Fibroblast of lung (primary cell): ENCODE measurements at regions not wholly inside any gene's neighbourhood (a gene's known extent, or its start where the extent isn't known, plus 50 kb on each side); places are given as distances from the start of the nearest gene placed in this dataset.

Experiments
- DNase-seq, 2 donors: peaks; one replicate each; pipeline versions ENCODE4 v3.0.0 to v3.0.0-alpha.2; 2010; ENCODE audit warnings: low read depth in 2 of 2
- H2AFZ ChIP-seq: 2 replicates; pipeline ENCODE4 v1.5.1; 2012; ENCODE audit warnings: low read length, control low read depth, inconsistent platforms
- H3K27ac ChIP-seq: 2 replicates; pipeline ENCODE4 v1.5.1; 2011; ENCODE audit warnings: low read length, control low read depth; ENCODE audit not compliant: insufficient read depth
- H3K27me3 ChIP-seq: 2 replicates; pipeline ENCODE4 v1.5.1; 2011; ENCODE audit warnings: mild to moderate bottlenecking, low read length; ENCODE audit not compliant: control insufficient read depth, insufficient read depth
- H3K36me3 ChIP-seq: 2 replicates; pipeline ENCODE4 v1.5.1; 2011; ENCODE audit warnings: low read length; ENCODE audit not compliant: control insufficient read depth, insufficient read depth
- H3K4me1 ChIP-seq: 2 replicates; pipeline ENCODE4 v1.5.1; 2011; ENCODE audit warnings: low read length; ENCODE audit not compliant: control insufficient read depth, insufficient read depth; ENCODE audit errors: extremely low read depth
- H3K4me2 ChIP-seq: 2 replicates; pipeline ENCODE4 v1.5.1; 2011; ENCODE audit warnings: low read length, control low read depth; ENCODE audit not compliant: insufficient read depth; ENCODE audit errors: extremely low read depth
- H3K4me3 ChIP-seq, 4 experiments: fragments of 200-600 bp in 1 of 4; sonication (generic) in 1 of 4; replicated peaks in 1 of 4; 2 replicates each; pipeline ENCODE4 v1.5.1; 2011 to 2016; ENCODE audit warnings: low read length in 4 of 4, low read depth in 3 of 4, mild to moderate bottlenecking in 3 of 4, control low read depth in 2 of 4, inconsistent platforms in 1 of 4, mixed read lengths in 1 of 4; ENCODE audit not compliant: insufficient read depth in 1 of 4; ENCODE audit errors: control extremely low read depth in 1 of 4
- H3K79me2 ChIP-seq: 2 replicates; pipeline ENCODE4 v1.5.1; 2012; ENCODE audit warnings: mild to moderate bottlenecking, low read length, inconsistent platforms; ENCODE audit not compliant: control insufficient read depth, insufficient read depth
- H3K9ac ChIP-seq: 2 replicates; pipeline ENCODE4 v1.5.1; 2011; ENCODE audit warnings: mild to moderate bottlenecking, low read length, control low read depth; ENCODE audit not compliant: insufficient read depth
- H3K9me3 ChIP-seq: 2 replicates; pipeline ENCODE4 v1.5.1; 2012; ENCODE audit warnings: low read depth, low read length; ENCODE audit not compliant: control insufficient read depth, insufficient read depth
- H4K20me1 ChIP-seq: 2 replicates; pipeline ENCODE4 v1.5.1; 2011; ENCODE audit warnings: low read length; ENCODE audit not compliant: control insufficient read depth, insufficient read depth; ENCODE audit errors: extremely low read depth
- EZH2 ChIP-seq: IDR thresholded peaks from 2 replicates; pipeline ENCODE4 v1.5.1; 2012; ENCODE audit warnings: low read length, control low read depth, mild to moderate bottlenecking; ENCODE audit errors: missing control alignments
- TF ChIP-seq, protein P1 (sequence below), 2 donors: IDR thresholded peaks in 1 of 2; conservative IDR thresholded peaks in 1 of 2; 1 replicate in 1 of 2; 2 replicates in 1 of 2; pipeline ENCODE4 v1.5.1; 2011 to 2012; ENCODE audit warnings: low read length in 2 of 2, control low read depth in 1 of 2, inconsistent platforms in 1 of 2, low read depth in 1 of 2, mild to moderate bottlenecking in 1 of 2

DNA sequence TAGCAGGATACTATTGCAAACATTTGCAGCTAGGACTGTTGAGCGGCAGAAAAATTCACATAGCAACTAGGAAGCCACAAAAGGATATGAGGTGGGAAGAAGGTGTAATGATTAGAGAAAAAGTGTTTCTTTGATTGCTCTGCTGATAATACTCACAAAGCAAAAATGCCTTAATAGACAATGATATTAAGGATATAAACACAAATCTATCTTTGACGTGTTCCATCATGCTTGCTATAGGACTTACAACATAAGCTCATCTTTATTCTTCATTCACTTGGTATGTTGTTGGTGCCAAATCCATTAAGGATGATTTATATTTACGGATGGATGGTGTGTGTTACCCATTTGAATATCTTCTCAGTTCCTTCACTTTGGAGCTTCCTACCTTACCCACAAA lies 309.3 kb downstream of the GPR37 start:
- Histone ChIP-seq H3K79me2 (no peaks in the 10 kb centered on the region), H3K4me1 (peaks cover 5% of the 10 kb centered on the region), H3K4me3 (no peak overlapping the region), H3K9ac (no peak overlapping the region), H3K4me2 (no peak overlapping the region), H3K9me3 (no peaks in the 10 kb centered on the region), H3K27me3 (no peaks in the 10 kb centered on the region), H2AFZ (no peak overlapping the region), H4K20me1 (no peaks in the 10 kb centered on the region), H3K36me3 (no peaks in the 10 kb centered on the region), H3K27ac (no peak overlapping the region)
- no peak for DNase-seq
- TF ChIP-seq, protein P1, sequence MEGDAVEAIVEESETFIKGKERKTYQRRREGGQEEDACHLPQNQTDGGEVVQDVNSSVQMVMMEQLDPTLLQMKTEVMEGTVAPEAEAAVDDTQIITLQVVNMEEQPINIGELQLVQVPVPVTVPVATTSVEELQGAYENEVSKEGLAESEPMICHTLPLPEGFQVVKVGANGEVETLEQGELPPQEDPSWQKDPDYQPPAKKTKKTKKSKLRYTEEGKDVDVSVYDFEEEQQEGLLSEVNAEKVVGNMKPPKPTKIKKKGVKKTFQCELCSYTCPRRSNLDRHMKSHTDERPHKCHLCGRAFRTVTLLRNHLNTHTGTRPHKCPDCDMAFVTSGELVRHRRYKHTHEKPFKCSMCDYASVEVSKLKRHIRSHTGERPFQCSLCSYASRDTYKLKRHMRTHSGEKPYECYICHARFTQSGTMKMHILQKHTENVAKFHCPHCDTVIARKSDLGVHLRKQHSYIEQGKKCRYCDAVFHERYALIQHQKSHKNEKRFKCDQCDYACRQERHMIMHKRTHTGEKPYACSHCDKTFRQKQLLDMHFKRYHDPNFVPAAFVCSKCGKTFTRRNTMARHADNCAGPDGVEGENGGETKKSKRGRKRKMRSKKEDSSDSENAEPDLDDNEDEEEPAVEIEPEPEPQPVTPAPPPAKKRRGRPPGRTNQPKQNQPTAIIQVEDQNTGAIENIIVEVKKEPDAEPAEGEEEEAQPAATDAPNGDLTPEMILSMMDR (conservative IDR thresholded peaks at IDR 0.05 in 1 of 2, IDR thresholded peaks at IDR 0.05 in 1 of 2; ENCODE audit: low read depth in 1 of 2, low read length in 2 of 2): no peak
- no peak for TF ChIP-seq EZH2

DNA sequence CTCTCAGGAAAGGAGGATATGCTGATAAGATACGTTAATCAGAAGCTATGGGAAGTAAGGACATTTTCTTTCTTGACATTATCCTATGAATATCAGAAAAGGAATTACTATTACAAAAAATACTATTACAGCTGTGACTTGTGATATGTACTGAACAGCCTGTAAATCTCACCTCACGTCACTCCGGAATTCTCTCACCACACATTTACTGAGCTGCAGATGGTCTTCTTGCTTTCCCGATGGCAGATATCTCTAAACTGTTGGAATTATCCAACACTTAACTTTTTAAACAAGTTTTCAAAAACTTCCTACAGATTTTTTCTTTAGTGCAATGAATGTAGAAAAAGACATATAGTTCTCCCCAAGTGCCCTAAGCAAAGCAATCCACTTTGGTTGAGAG lies 313.4 kb downstream of the GPR37 start:
- no peaks in the 10 kb centered on the region for H3K4me1 ChIP-seq
- no peak overlapping the region for H3K4me3 ChIP-seq
- H3K9me3 ChIP-seq: no peaks in the 10 kb centered on the region
- TF ChIP-seq EZH2: no peak
- TF ChIP-seq, protein P1 (conservative IDR thresholded peaks at IDR 0.05 in 1 of 2, IDR thresholded peaks at IDR 0.05 in 1 of 2; ENCODE audit: low read depth in 1 of 2, low read length in 2 of 2): no peak
- H3K36me3 ChIP-seq: no peaks in the 10 kb centered on the region
- H4K20me1 ChIP-seq: no peaks in the 10 kb centered on the region
- DNase-seq: peak in 1 of 2 donors; percentile 78
- H3K27me3 ChIP-seq: no peaks in the 10 kb centered on the region
- H3K4me2 ChIP-seq: peak overlapping the region; percentile 20
- no peaks in the 10 kb centered on the region for H3K79me2 ChIP-seq
- no peak overlapping the region for H2AFZ ChIP-seq
- H3K27ac ChIP-seq: no peak overlapping the region
- no peak overlapping the region for H3K9ac ChIP-seq

DNA sequence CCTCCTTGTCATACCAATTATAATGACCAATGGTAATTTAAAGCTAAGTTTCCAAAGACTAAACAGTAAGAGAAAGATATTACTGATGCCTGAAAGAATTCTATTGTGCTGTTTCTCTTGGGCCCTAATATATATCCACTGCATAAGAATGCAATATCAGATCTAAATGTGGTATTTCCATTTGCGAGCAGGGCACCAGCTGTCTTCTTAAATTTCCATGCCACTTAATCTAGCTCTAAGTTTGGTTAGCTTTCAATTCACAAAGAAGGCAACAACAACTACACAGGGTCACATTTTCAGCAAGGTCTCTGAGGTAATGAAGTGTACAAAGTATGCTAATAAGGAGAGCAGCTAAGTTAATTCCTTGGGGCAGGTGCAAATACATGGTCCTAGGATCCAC lies 315.7 kb downstream of the GPR37 start:
- TF ChIP-seq, protein P1 (conservative IDR thresholded peaks at IDR 0.05 in 1 of 2, IDR thresholded peaks at IDR 0.05 in 1 of 2; ENCODE audit: low read depth in 1 of 2, low read length in 2 of 2): no peak
- TF ChIP-seq EZH2: no peak
- Histone ChIP-seq H3K9ac (no peak overlapping the region), H3K9me3 (no peaks in the 10 kb centered on the region), H3K36me3 (no peaks in the 10 kb centered on the region), H3K4me1 (no peaks in the 10 kb centered on the region), H4K20me1 (no peaks in the 10 kb centered on the region), H3K79me2 (no peaks in the 10 kb centered on the region), H3K27ac (no peak overlapping the region), H3K27me3 (no peaks in the 10 kb centered on the region), H2AFZ (no peak overlapping the region), H3K4me2 (no peak overlapping the region), H3K4me3 (no peak overlapping the region)
- no peak for DNase-seq
